PC-3 (cell line): ENCODE measurements at regions not wholly inside any gene's neighbourhood (a gene's known extent, or its start where the extent isn't known, plus 50 kb on each side); places are given as distances from the start of the nearest gene placed in this dataset.

Experiments
- ATAC-seq: fragments of 200-7000 bp; cut with Tn5 transposase; 2 replicates; pipeline ENCODE4 v1.9.1; 2020; ENCODE audit warnings: mild to moderate bottlenecking, moderate library complexity
- BruUV-seq: library from RNA; stranded (reverse); fragments of 400-500 nt; replicated peaks from 2 replicates; lab custom pipeline; 2021; lab: Mats Ljungman, UMichigan
- CTCF ChIA-PET: fragments of 300-600 bp; sonication (Branson Sonifier 250); formaldehyde crosslinking; loops from one replicate; lab custom pipeline; 2022; ENCODE audit warnings: antibody characterized with exemption; lab: Charles Lee
- POLR2A ChIA-PET: fragments of 300-600 bp; sonication (Branson Sonifier 250); formaldehyde crosslinking; loops from one replicate; lab custom pipeline; 2022; ENCODE audit warnings: antibody characterized with exemption; ENCODE audit not compliant: unreplicated experiment; lab: Charles Lee
- DNase-seq: peaks from one replicate; pipeline ENCODE4 v3.0.0-alpha.2; 2015
- H2AFZ ChIP-seq: fragments of 300-600 bp; sonication (generic); 2 replicates; pipeline ENCODE4 v1.6.0; 2016; ENCODE audit warnings: antibody characterized with exemption, low read length
- H3F3A ChIP-seq: fragments of 300-600 bp; sonication (generic); one replicate; pipeline ENCODE4 v1.6.0; 2017; ENCODE audit warnings: antibody characterized with exemption, low read length, control low read depth, mild to moderate bottlenecking; ENCODE audit not compliant: unreplicated experiment
- H3K27ac ChIP-seq: fragments of 300-600 bp; sonication (generic); 2 replicates; pipeline ENCODE4 v1.5.1; 2016; ENCODE audit warnings: mild to moderate bottlenecking, low read length
- H3K27me3 ChIP-seq: fragments of 300-600 bp; sonication (generic); 2 replicates; pipeline ENCODE4 v1.6.1; 2016; ENCODE audit warnings: low read length, mixed read lengths
- H3K36me3 ChIP-seq: fragments of 300-600 bp; sonication (generic); 2 replicates; pipeline ENCODE4 v1.6.1; 2016; ENCODE audit warnings: low read depth, mixed run types, low read length, mixed read lengths
- H3K4me1 ChIP-seq: fragments of 300-600 bp; sonication (generic); 2 replicates; pipeline ENCODE4 v1.5.1; 2016; ENCODE audit warnings: low read length; ENCODE audit not compliant: insufficient read depth
- H3K4me2 ChIP-seq: fragments of 300-600 bp; sonication (generic); 2 replicates; pipeline ENCODE4 v1.6.0; 2016; ENCODE audit warnings: low read length
- H3K4me3 ChIP-seq: fragments of 300-600 bp; sonication (generic); 2 replicates; pipeline ENCODE4 v1.5.1; 2016; ENCODE audit warnings: mild to moderate bottlenecking, low read length, mixed read lengths
- H3K79me2 ChIP-seq: fragments of 300-600 bp; sonication (generic); 2 replicates; pipeline ENCODE4 v1.6.1; 2017; ENCODE audit warnings: low read length, mixed read lengths
- H3K9ac ChIP-seq: fragments of 300-600 bp; sonication (generic); 2 replicates; pipeline ENCODE4 v1.6.0; 2016; ENCODE audit warnings: mild to moderate bottlenecking, low read length
- H3K9me2 ChIP-seq: fragments of 300-600 bp; sonication (generic); replicated peaks from 2 replicates; pipeline ENCODE4 v1.6.1; 2016; ENCODE audit warnings: mixed run types, low read length, mixed read lengths
- H3K9me3 ChIP-seq: fragments of 300-600 bp; sonication (generic); 2 replicates; pipeline ENCODE4 v1.6.1; 2016; ENCODE audit warnings: low read length, mixed read lengths
- H4K20me1 ChIP-seq: fragments of 300-600 bp; sonication (generic); 2 replicates; pipeline ENCODE4 v1.6.1; 2016; ENCODE audit warnings: low read length, mixed read lengths
- CTCF ChIP-seq: fragments of 300-600 bp; sonication (generic); conservative IDR thresholded peaks from 2 replicates; pipeline ENCODE4 v1.5.1; 2017; ENCODE audit warnings: antibody characterized with exemption, low read depth, mild to moderate bottlenecking, low read length
- EZH2 ChIP-seq: fragments of 300-600 bp; sonication (generic); IDR thresholded peaks from one replicate; pipeline ENCODE4 v1.6.1; 2017; ENCODE audit warnings: antibody characterized with exemption, mild to moderate bottlenecking, low read length; ENCODE audit not compliant: unreplicated experiment
- EZH2phosphoT487 ChIP-seq: fragments of 300-600 bp; sonication (generic); IDR thresholded peaks from 2 replicates; pipeline ENCODE4 v1.6.1; 2018; ENCODE audit warnings: mild to moderate bottlenecking, antibody characterized with exemption, low read length, borderline replicate concordance
- intact Hi-C: fragments of 100-400 bp; cut with micrococcal nuclease; formaldehyde crosslinking; loops from 2 replicates; pipeline ENCODE4 v1.9.0; 2023

GRCh38 chr18:30486856-30487255 lies 555.7 kb downstream of the DSC3 start:
- no peaks in the 10 kb centered on the region for H3K79me2 ChIP-seq
- no peak overlapping the region for H3K27ac ChIP-seq
- ATAC-seq (peak; percentile 89), DNase-seq (peak; percentile 33)
- H2AFZ ChIP-seq, result no peak overlapping the region
- no peak overlapping the region for H3K4me3 ChIP-seq
- intact Hi-C loops, result no loop called here
- no peak overlapping the region for H3K4me2 ChIP-seq
- no peaks in the 10 kb centered on the region for H3K4me1 ChIP-seq
- no peaks in the 10 kb centered on the region for H3K36me3 ChIP-seq
- H3K9me2 ChIP-seq, result no peaks in the 10 kb centered on the region
- BruUV-seq, result no TSS peak
- no peaks in the 10 kb centered on the region for H3F3A ChIP-seq
- H3K9ac ChIP-seq, result no peak overlapping the region
- H4K20me1 ChIP-seq, result no peaks in the 10 kb centered on the region
- no peaks in the 10 kb centered on the region for H3K27me3 ChIP-seq
- POLR2A ChIA-PET, result no interaction called here
- CTCF ChIA-PET, result no interaction called here
- H3K9me3 ChIP-seq, result no peaks in the 10 kb centered on the region
- TF ChIP-seq EZH2, result no peak
- TF ChIP-seq CTCF, result no peak
- TF ChIP-seq EZH2phosphoT487, result no peak

DNA sequence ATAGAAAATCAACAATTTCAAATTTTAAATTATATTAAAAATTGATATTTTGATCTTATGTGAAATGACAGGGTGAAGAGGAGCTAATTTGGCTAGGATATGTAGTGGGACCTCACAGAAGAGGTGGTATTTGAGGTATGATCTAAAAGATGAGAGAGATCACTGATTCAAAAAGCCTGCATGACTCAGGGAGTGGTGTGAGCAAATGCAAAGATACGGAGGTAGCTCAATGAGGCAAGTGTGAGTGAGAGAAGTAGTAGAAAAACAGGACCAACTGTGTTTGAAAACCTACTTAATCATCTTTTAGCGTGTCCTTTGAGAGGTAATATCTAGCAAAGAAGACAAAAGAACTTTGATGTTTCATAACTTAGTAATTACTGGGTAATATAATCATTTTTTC lies 557.5 kb downstream of the DSC3 start:
- no peaks in the 10 kb centered on the region for H4K20me1 ChIP-seq
- ATAC-seq (no peak), DNase-seq (peak; percentile 5)
- H3K9me2 ChIP-seq, result no peaks in the 10 kb centered on the region
- H3K27ac ChIP-seq, result no peak overlapping the region
- no peaks in the 10 kb centered on the region for H3K27me3 ChIP-seq
- H3F3A ChIP-seq, result no peaks in the 10 kb centered on the region
- intact Hi-C loops, result no loop called here
- no peak for TF ChIP-seq EZH2phosphoT487
- no peak for TF ChIP-seq CTCF
- no peak for TF ChIP-seq EZH2
- no peaks in the 10 kb centered on the region for H3K36me3 ChIP-seq
- no peaks in the 10 kb centered on the region for H3K79me2 ChIP-seq
- no peaks in the 10 kb centered on the region for H3K4me1 ChIP-seq
- no TSS peak for BruUV-seq
- CTCF ChIA-PET, result interaction anchor here (0.6 kb wide), 1 partner anchor 399 kb away, joined by 3 read pairs; no protein-coding TSS in a partner anchor
- no peaks in the 10 kb centered on the region for H3K9me3 ChIP-seq
- no peak overlapping the region for H3K4me3 ChIP-seq
- POLR2A ChIA-PET, result no interaction called here
- H2AFZ ChIP-seq, result no peak overlapping the region
- H3K9ac ChIP-seq, result no peak overlapping the region
- no peak overlapping the region for H3K4me2 ChIP-seq

DNA sequence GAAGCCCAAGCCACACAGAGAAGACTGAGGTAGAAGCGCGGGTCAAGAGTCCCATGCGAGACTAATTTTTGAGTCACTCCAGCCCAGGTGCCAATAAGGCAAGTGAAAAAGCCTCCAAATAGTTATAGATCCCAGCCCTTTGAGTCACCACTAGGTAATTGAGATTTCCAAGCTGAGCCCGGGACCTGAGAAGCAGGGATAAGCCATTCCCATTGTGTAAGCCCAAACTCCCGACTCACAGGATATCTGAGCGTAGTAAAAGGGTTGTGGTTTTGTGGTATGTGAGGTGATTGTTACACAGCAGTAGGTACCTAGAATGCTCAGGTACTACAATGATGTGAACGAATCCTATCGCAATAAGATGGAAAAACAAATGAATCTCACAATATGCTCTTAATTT lies 560.7 kb downstream of the DSC3 start:
- no peaks in the 10 kb centered on the region for H3K4me1 ChIP-seq
- intact Hi-C loops, result no loop called here
- no peak overlapping the region for H3K9ac ChIP-seq
- TF ChIP-seq EZH2phosphoT487 (no peak), EZH2 (no peak), CTCF (no peak)
- no peaks in the 10 kb centered on the region for H3K27me3 ChIP-seq
- H4K20me1 ChIP-seq, result no peaks in the 10 kb centered on the region
- no peak overlapping the region for H3K4me3 ChIP-seq
- CTCF ChIA-PET, result no interaction called here
- no peaks in the 10 kb centered on the region for H3F3A ChIP-seq
- no peak overlapping the region for H3K27ac ChIP-seq
- POLR2A ChIA-PET, result no interaction called here
- no peak overlapping the region for H2AFZ ChIP-seq
- no peaks in the 10 kb centered on the region for H3K36me3 ChIP-seq
- H3K9me2 ChIP-seq, result no peaks in the 10 kb centered on the region
- H3K9me3 ChIP-seq, result no peaks in the 10 kb centered on the region
- no peak; the same call in 1 of the 2 replicates for ATAC-seq
- peak; percentile 26 for DNase-seq
- H3K79me2 ChIP-seq, result no peaks in the 10 kb centered on the region
- BruUV-seq, result no TSS peak
- H3K4me2 ChIP-seq, result no peak overlapping the region
